ENCODE measurements at regions not wholly inside any gene's neighbourhood (a gene's known extent, or its start where the extent isn't known, plus 50 kb on each side); places are given as distances from the start of the nearest gene placed in this dataset.

DNA sequence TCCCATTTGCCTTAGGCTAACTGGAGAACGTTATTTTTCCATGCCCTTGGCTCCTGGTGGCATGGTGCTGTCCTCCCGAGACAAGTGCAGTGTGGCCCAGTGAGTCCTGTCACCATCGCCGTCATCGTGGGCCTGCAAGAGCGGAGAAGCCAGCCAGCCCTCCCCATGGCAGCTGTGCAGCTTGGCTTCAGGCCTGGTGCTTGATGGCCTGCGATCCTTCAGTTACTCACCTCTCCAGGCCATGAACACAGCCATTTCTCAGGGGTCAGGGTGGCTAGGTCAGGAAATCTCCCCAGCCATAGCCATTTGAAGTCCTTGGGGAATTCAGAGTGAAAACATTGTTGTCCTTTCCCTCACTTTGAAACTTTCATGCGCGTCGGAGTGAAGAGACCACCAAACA lies 189.0 kb upstream of the RGMA start (continued):
- TF ChIP-seq, protein P1, sequence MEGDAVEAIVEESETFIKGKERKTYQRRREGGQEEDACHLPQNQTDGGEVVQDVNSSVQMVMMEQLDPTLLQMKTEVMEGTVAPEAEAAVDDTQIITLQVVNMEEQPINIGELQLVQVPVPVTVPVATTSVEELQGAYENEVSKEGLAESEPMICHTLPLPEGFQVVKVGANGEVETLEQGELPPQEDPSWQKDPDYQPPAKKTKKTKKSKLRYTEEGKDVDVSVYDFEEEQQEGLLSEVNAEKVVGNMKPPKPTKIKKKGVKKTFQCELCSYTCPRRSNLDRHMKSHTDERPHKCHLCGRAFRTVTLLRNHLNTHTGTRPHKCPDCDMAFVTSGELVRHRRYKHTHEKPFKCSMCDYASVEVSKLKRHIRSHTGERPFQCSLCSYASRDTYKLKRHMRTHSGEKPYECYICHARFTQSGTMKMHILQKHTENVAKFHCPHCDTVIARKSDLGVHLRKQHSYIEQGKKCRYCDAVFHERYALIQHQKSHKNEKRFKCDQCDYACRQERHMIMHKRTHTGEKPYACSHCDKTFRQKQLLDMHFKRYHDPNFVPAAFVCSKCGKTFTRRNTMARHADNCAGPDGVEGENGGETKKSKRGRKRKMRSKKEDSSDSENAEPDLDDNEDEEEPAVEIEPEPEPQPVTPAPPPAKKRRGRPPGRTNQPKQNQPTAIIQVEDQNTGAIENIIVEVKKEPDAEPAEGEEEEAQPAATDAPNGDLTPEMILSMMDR (IDR thresholded peaks at IDR 0.05; ENCODE audit: control extremely low read depth in 1 of 3, insufficient read depth in 1 of 3, low read depth in 1 of 3, low read length in 3 of 3) = no peak

Data from H1 (cell line).